HEK293 (cell line): ENCODE measurements at regions not wholly inside any gene's neighbourhood (a gene's known extent, or its start where the extent isn't known, plus 50 kb on each side); places are given as distances from the start of the nearest gene placed in this dataset.

ENCODE experiments used
- GLIS2 ChIP-seq: fragments of 450-650 bp; formaldehyde crosslinking; IDR thresholded peaks from 2 replicates; pipeline ENCODE4 v1.5.1; 2016; ENCODE audit warnings: missing biosample characterization, missing genetic modification characterization
- PRDM1 ChIP-seq: fragments of 450-650 bp; formaldehyde crosslinking; IDR thresholded peaks from 2 replicates; pipeline ENCODE4; 2016; ENCODE audit warnings: missing biosample characterization, missing genetic modification characterization
- SP7 ChIP-seq: fragments of 450-650 bp; formaldehyde crosslinking; IDR thresholded peaks from 2 replicates; pipeline ENCODE4 v1.5.1; 2016; ENCODE audit warnings: missing biosample characterization, missing genetic modification characterization
- TCF7L2 ChIP-seq: IDR thresholded peaks from 2 replicates; pipeline ENCODE4 v1.6.1; 2011; ENCODE audit warnings: low read depth, mild to moderate bottlenecking, inconsistent platforms, low read length, moderate library complexity, borderline replicate concordance
- ZBTB17 ChIP-seq: fragments of 450-650 bp; formaldehyde crosslinking; IDR thresholded peaks from 2 replicates; pipeline ENCODE4 v1.5.1; 2016; ENCODE audit warnings: missing biosample characterization, missing genetic modification characterization
- ZBTB21 ChIP-seq: fragments of 450-650 bp; formaldehyde crosslinking; IDR thresholded peaks from 2 replicates; pipeline ENCODE4 v1.5.1; 2017; ENCODE audit warnings: missing biosample characterization, missing genetic modification characterization
- ZBTB8A ChIP-seq: fragments of 450-650 bp; formaldehyde crosslinking; IDR thresholded peaks from 2 replicates; pipeline ENCODE4 v1.5.1; 2016; ENCODE audit warnings: missing biosample characterization, missing genetic modification characterization
- ZFP37 ChIP-seq: fragments of 450-650 bp; formaldehyde crosslinking; IDR thresholded peaks from 2 replicates; pipeline ENCODE4 v1.5.1; 2016; ENCODE audit warnings: missing biosample characterization, missing genetic modification characterization
- ZNF140 ChIP-seq: fragments of 450-650 bp; formaldehyde crosslinking; IDR thresholded peaks from 2 replicates; pipeline ENCODE4 v1.5.1; 2016; ENCODE audit warnings: missing biosample characterization, missing genetic modification characterization
- ZNF146 ChIP-seq: fragments of 450-650 bp; formaldehyde crosslinking; IDR thresholded peaks from 2 replicates; pipeline ENCODE4 v1.5.1; 2016; ENCODE audit warnings: missing biosample characterization, missing genetic modification characterization
- ZNF184 ChIP-seq: fragments of 450-650 bp; IDR thresholded peaks from 2 replicates; pipeline ENCODE4 v1.5.1; 2018; ENCODE audit warnings: missing biosample characterization, mild to moderate bottlenecking, missing genetic modification characterization
- ZNF239 ChIP-seq: fragments of 450-650 bp; formaldehyde crosslinking; IDR thresholded peaks from 2 replicates; pipeline ENCODE4 v1.5.1; 2016; ENCODE audit warnings: missing biosample characterization, missing genetic modification characterization
- ZNF335 ChIP-seq: fragments of 450-650 bp; formaldehyde crosslinking; conservative IDR thresholded peaks from 2 replicates; pipeline ENCODE4 v1.5.1; 2016; ENCODE audit warnings: missing biosample characterization, missing genetic modification characterization
- ZNF354C ChIP-seq: fragments of 450-650 bp; formaldehyde crosslinking; IDR thresholded peaks from 2 replicates; pipeline ENCODE4 v1.5.1; 2016; ENCODE audit warnings: missing biosample characterization, missing genetic modification characterization, low read depth, borderline replicate concordance
- ZNF514 ChIP-seq: fragments of 450-650 bp; formaldehyde crosslinking; IDR thresholded peaks from 2 replicates; pipeline ENCODE4 v1.5.1; 2016; ENCODE audit warnings: missing biosample characterization, missing genetic modification characterization
- TF ChIP-seq, protein P1 (sequence below): fragments of 450-650 bp; formaldehyde crosslinking; IDR thresholded peaks from 2 replicates; pipeline ENCODE4 v1.5.1; 2017; ENCODE audit warnings: missing biosample characterization, missing genetic modification characterization
- TF ChIP-seq, protein P2 (sequence below): fragments of 450-650 bp; formaldehyde crosslinking; IDR thresholded peaks from 2 replicates; pipeline ENCODE4 v1.5.1; 2017; ENCODE audit warnings: missing biosample characterization, missing genetic modification characterization
- TF ChIP-seq, protein P3 (sequence below): fragments of 450-650 bp; formaldehyde crosslinking; IDR thresholded peaks from 2 replicates; pipeline ENCODE4 v1.5.1; 2016; ENCODE audit warnings: missing biosample characterization, missing genetic modification characterization
- TF ChIP-seq, protein P4 (sequence below): fragments of 450-650 bp; formaldehyde crosslinking; IDR thresholded peaks from 2 replicates; pipeline ENCODE4 v1.5.1; 2016; ENCODE audit warnings: missing biosample characterization, missing genetic modification characterization
- TF ChIP-seq, protein P5 (sequence below): fragments of 450-650 bp; formaldehyde crosslinking; IDR thresholded peaks from 2 replicates; pipeline ENCODE4 v1.5.1; 2016; ENCODE audit warnings: missing biosample characterization, missing genetic modification characterization
- TF ChIP-seq, protein P6 (sequence below): fragments of 450-650 bp; formaldehyde crosslinking; IDR thresholded peaks from 2 replicates; pipeline ENCODE4 v1.5.1; 2016; ENCODE audit warnings: missing biosample characterization, missing genetic modification characterization
- TF ChIP-seq, protein P7 (sequence below): fragments of 450-650 bp; formaldehyde crosslinking; IDR thresholded peaks from 2 replicates; pipeline ENCODE4 v1.5.1; 2016; ENCODE audit warnings: missing biosample characterization, missing genetic modification characterization

DNA sequence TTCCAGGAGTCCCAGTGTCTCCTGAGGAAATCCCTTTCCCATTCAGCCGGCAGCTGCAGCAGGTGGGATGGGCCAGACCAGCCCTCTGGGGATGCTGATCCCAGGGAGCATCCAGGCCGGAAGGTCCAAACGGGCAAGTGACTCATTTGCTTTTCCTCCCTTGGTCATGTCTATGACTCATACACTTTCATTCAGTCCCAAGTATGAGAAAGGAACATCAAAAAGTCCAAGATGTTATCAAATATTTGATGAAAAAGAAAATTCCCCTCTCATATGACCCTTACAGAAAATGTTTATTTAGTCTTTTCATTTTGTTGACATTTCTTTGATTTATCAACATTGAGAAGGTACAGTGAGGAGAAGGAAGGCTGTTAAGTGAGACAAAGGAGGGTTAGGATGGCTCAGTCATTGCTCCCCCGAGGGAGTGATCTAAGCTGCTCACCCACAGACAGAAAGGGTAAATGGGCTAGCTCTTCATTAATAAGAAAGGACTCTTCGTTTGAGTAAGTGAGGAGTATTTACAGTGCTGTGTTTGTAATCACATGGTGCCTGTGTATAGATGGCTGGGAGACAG lies 117.6 kb upstream of the ANKRD55 start (continued):
- TF ChIP-seq ZBTB8A (tag by site-specific recombination), result no peak
- TF ChIP-seq PRDM1 (tag by site-specific recombination), result peak; percentile 86
- TF ChIP-seq ZBTB21 (tag by site-specific recombination), result peak; percentile 40; the same call in 1 of the 2 replicates
- TF ChIP-seq, protein P1, sequence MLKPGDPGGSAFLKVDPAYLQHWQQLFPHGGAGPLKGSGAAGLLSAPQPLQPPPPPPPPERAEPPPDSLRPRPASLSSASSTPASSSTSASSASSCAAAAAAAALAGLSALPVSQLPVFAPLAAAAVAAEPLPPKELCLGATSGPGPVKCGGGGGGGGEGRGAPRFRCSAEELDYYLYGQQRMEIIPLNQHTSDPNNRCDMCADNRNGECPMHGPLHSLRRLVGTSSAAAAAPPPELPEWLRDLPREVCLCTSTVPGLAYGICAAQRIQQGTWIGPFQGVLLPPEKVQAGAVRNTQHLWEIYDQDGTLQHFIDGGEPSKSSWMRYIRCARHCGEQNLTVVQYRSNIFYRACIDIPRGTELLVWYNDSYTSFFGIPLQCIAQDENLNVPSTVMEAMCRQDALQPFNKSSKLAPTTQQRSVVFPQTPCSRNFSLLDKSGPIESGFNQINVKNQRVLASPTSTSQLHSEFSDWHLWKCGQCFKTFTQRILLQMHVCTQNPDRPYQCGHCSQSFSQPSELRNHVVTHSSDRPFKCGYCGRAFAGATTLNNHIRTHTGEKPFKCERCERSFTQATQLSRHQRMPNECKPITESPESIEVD (tag by site-specific recombination), result peak; percentile 41; the same call in 1 of the 2 replicates
- 0 out of 2 replicates have a peak, but pooled peaks have one; percentile 60 for TF ChIP-seq ZNF184 (tag by site-specific recombination)
- TF ChIP-seq ZNF354C (tag by site-specific recombination), result no peak
- TF ChIP-seq, protein P2, sequence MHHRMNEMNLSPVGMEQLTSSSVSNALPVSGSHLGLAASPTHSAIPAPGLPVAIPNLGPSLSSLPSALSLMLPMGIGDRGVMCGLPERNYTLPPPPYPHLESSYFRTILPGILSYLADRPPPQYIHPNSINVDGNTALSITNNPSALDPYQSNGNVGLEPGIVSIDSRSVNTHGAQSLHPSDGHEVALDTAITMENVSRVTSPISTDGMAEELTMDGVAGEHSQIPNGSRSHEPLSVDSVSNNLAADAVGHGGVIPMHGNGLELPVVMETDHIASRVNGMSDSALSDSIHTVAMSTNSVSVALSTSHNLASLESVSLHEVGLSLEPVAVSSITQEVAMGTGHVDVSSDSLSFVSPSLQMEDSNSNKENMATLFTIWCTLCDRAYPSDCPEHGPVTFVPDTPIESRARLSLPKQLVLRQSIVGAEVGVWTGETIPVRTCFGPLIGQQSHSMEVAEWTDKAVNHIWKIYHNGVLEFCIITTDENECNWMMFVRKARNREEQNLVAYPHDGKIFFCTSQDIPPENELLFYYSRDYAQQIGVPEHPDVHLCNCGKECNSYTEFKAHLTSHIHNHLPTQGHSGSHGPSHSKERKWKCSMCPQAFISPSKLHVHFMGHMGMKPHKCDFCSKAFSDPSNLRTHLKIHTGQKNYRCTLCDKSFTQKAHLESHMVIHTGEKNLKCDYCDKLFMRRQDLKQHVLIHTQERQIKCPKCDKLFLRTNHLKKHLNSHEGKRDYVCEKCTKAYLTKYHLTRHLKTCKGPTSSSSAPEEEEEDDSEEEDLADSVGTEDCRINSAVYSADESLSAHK (tag by site-specific recombination), result no peak
- TF ChIP-seq ZNF335 (tag by site-specific recombination), result 0 out of 2 replicates have a peak, but pooled peaks have one; percentile 13
- TF ChIP-seq TCF7L2, result peak; percentile 35; the same call in 1 of the 2 replicates
- peak; percentile 44; the same call in 1 of the 2 replicates for TF ChIP-seq GLIS2 (tag by site-specific recombination)
- TF ChIP-seq ZNF239 (tag by site-specific recombination), result no peak
- TF ChIP-seq ZNF146 (tag by site-specific recombination), result 0 out of 2 replicates have a peak, but pooled peaks have one; percentile 13
- TF ChIP-seq, protein P3, sequence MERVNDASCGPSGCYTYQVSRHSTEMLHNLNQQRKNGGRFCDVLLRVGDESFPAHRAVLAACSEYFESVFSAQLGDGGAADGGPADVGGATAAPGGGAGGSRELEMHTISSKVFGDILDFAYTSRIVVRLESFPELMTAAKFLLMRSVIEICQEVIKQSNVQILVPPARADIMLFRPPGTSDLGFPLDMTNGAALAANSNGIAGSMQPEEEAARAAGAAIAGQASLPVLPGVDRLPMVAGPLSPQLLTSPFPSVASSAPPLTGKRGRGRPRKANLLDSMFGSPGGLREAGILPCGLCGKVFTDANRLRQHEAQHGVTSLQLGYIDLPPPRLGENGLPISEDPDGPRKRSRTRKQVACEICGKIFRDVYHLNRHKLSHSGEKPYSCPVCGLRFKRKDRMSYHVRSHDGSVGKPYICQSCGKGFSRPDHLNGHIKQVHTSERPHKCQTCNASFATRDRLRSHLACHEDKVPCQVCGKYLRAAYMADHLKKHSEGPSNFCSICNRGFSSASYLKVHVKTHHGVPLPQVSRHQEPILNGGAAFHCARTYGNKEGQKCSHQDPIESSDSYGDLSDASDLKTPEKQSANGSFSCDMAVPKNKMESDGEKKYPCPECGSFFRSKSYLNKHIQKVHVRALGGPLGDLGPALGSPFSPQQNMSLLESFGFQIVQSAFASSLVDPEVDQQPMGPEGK (tag by site-specific recombination), result no peak
- peak; percentile 84; the same call in 1 of the 2 replicates for TF ChIP-seq SP7 (tag by site-specific recombination)
- TF ChIP-seq ZFP37 (tag by site-specific recombination), result no peak
- TF ChIP-seq, protein P4, sequence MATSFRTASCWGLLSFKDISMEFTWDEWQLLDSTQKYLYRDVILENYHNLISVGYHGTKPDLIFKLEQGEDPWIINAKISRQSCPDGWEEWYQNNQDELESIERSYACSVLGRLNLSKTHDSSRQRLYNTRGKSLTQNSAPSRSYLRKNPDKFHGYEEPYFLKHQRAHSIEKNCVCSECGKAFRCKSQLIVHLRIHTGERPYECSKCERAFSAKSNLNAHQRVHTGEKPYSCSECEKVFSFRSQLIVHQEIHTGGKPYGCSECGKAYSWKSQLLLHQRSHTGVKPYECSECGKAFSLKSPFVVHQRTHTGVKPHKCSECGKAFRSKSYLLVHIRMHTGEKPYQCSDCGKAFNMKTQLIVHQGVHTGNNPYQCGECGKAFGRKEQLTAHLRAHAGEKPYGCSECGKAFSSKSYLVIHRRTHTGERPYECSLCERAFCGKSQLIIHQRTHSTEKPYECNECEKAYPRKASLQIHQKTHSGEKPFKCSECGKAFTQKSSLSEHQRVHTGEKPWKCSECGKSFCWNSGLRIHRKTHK (tag by site-specific recombination), result no peak
- TF ChIP-seq, protein P5, sequence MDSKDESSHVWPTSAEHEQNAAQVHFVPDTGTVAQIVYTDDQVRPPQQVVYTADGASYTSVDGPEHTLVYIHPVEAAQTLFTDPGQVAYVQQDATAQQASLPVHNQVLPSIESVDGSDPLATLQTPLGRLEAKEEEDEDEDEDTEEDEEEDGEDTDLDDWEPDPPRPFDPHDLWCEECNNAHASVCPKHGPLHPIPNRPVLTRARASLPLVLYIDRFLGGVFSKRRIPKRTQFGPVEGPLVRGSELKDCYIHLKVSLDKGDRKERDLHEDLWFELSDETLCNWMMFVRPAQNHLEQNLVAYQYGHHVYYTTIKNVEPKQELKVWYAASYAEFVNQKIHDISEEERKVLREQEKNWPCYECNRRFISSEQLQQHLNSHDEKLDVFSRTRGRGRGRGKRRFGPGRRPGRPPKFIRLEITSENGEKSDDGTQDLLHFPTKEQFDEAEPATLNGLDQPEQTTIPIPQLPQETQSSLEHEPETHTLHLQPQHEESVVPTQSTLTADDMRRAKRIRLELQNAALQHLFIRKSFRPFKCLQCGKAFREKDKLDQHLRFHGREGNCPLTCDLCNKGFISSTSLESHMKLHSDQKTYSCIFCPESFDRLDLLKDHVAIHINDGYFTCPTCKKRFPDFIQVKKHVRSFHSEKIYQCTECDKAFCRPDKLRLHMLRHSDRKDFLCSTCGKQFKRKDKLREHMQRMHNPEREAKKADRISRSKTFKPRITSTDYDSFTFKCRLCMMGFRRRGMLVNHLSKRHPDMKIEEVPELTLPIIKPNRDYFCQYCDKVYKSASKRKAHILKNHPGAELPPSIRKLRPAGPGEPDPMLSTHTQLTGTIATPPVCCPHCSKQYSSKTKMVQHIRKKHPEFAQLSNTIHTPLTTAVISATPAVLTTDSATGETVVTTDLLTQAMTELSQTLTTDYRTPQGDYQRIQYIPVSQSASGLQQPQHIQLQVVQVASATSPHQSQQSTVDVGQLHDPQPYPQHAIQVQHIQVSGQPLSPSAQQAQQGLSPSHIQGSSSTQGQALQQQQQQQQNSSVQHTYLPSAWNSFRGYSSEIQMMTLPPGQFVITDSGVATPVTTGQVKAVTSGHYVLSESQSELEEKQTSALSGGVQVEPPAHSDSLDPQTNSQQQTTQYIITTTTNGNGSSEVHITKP, result peak; percentile 83
- TF ChIP-seq, protein P6, sequence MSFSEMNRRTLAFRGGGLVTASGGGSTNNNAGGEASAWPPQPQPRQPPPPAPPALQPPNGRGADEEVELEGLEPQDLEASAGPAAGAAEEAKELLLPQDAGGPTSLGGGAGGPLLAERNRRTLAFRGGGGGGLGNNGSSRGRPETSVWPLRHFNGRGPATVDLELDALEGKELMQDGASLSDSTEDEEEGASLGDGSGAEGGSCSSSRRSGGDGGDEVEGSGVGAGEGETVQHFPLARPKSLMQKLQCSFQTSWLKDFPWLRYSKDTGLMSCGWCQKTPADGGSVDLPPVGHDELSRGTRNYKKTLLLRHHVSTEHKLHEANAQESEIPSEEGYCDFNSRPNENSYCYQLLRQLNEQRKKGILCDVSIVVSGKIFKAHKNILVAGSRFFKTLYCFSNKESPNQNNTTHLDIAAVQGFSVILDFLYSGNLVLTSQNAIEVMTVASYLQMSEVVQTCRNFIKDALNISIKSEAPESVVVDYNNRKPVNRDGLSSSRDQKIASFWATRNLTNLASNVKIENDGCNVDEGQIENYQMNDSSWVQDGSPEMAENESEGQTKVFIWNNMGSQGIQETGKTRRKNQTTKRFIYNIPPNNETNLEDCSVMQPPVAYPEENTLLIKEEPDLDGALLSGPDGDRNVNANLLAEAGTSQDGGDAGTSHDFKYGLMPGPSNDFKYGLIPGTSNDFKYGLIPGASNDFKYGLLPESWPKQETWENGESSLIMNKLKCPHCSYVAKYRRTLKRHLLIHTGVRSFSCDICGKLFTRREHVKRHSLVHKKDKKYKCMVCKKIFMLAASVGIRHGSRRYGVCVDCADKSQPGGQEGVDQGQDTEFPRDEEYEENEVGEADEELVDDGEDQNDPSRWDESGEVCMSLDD (tag by site-specific recombination), result no peak
- no peak for TF ChIP-seq ZNF140 (tag by site-specific recombination)
- TF ChIP-seq, protein P7, sequence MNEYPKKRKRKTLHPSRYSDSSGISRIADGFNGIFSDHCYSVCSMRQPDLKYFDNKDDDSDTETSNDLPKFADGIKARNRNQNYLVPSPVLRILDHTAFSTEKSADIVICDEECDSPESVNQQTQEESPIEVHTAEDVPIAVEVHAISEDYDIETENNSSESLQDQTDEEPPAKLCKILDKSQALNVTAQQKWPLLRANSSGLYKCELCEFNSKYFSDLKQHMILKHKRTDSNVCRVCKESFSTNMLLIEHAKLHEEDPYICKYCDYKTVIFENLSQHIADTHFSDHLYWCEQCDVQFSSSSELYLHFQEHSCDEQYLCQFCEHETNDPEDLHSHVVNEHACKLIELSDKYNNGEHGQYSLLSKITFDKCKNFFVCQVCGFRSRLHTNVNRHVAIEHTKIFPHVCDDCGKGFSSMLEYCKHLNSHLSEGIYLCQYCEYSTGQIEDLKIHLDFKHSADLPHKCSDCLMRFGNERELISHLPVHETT (tag by site-specific recombination), result peak; percentile 33; the same call in 1 of the 2 replicates
- no peak for TF ChIP-seq ZNF514 (tag by site-specific recombination)
- 0 out of 2 replicates have a peak, but pooled peaks have one; percentile 28 for TF ChIP-seq ZBTB17 (tag by site-specific recombination)
